ENCODE measurements at regions not wholly inside any gene's neighbourhood (a gene's known extent, or its start where the extent isn't known, plus 50 kb on each side); places are given as distances from the start of the nearest gene placed in this dataset.

DNA sequence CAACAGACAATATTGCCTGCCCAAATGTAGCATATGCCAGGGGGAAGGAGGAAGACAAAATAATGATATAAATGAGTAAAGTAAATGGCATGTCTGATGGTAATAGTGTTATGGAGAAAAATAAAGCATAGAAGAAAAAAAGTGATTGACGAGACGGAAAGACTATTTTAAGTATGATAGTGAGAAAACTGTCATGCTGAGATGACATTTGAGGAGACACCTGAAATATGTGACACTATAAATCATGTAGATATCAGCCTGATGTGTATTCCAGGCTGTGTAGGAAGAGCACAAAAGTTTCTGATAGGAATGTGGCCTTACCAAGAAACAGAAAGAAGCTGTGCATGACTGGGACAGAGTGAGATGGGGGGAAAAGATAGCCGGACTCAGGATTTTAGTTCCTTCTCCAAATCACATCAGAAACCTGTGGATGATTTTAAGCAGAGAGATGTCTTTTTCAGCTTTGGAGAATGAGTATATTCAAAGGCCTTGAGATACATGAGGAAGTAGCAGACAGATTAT is 387.3 kb upstream of the SYT4 start:
- no peak overlapping the region for H3K27ac ChIP-seq (ENCODE audit: extremely low read depth, low read depth, low read length)
- no peaks in the 10 kb centered on the region for H3K4me1 ChIP-seq (ENCODE audit: control insufficient read depth, insufficient read depth, low read length)
- no peaks in the 10 kb centered on the region for H3K36me3 ChIP-seq (ENCODE audit: control insufficient read depth in 2 of 2, insufficient read depth in 1 of 2, low read length in 2 of 2)
- POLR2A ChIA-PET: no interaction called here
- no peaks in the 10 kb centered on the region for H3K9me3 ChIP-seq (ENCODE audit: control insufficient read depth, insufficient read depth, low read depth, low read length)
- no peak overlapping the region for H3K4me3 ChIP-seq (ENCODE audit: low read depth, low read length)
- no peak for TF ChIP-seq BCL11B (tag by site-specific recombination; IDR thresholded peaks at IDR 0.05; ENCODE audit: low read depth)
- no peak for TF ChIP-seq ZNF266 (tag by site-specific recombination; IDR thresholded peaks at IDR 0.05; ENCODE audit: low read depth)
- no peak for TF ChIP-seq ZNF624 (tag by site-specific recombination; IDR thresholded peaks at IDR 0.05)
- no peak for TF ChIP-seq ZNF324 (tag by site-specific recombination; IDR thresholded peaks at IDR 0.05)
- no peak for TF ChIP-seq ZNF175 (tag by site-specific recombination; IDR thresholded peaks at IDR 0.05)
- TF ChIP-seq ZNF366 (tag by site-specific recombination; conservative IDR thresholded peaks at IDR 0.05): no peak
- TF ChIP-seq, protein P1, sequence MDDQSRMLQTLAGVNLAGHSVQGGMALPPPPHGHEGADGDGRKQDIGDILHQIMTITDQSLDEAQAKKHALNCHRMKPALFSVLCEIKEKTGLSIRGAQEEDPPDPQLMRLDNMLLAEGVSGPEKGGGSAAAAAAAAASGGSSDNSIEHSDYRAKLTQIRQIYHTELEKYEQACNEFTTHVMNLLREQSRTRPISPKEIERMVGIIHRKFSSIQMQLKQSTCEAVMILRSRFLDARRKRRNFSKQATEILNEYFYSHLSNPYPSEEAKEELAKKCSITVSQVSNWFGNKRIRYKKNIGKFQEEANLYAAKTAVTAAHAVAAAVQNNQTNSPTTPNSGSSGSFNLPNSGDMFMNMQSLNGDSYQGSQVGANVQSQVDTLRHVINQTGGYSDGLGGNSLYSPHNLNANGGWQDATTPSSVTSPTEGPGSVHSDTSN (CRISPR knock-in tag; IDR thresholded peaks at IDR 0.05): no peak
- no peak for TF ChIP-seq ZNF529 (tag by site-specific recombination; IDR thresholded peaks at IDR 0.05; ENCODE audit: insufficient replicate concordance)
- TF ChIP-seq ZNF701 (tag by site-specific recombination; IDR thresholded peaks at IDR 0.05): no peak
- CTCF ChIA-PET: interaction anchor here (0.7 to 1.7 kb wide), 2 partner anchors 96 to 1509 kb away, joined by 3 read pairs; no protein-coding TSS in a partner anchor

DNA sequence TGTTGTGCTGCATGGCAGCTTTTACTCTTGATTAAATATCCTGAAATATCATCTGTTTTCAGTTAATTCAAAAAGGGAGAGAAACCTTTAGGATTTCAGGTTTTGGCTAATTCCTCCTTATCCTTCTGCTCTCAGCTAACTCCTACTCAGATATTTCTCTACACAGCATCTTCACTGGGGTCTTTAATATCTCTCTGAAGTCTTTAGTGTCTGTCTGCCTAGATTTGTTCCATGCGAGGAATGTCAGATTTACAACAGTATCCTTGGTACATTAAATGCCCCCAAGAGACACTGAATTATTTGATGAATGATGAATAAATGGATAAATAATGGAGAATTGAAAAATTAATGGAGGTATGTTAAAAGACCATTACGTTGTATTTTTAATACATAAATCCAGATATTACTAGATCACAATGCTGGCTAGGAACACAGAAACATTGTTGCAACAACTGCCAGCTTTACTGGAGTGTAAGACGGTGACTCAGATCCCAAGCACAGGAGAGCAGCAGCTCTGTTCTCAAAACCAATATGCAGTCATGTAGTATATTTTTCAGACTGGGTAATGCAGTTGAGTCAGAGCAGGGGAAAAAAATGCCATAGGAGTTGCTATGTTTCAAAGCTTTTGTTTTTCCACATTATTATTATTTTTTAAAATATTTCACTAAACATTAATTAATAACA is 388.0 kb upstream of the SYT4 start:
- Histone ChIP-seq H3K36me3 (ENCODE audit: control insufficient read depth in 2 of 2, insufficient read depth in 1 of 2, low read length in 2 of 2) (no peaks in the 10 kb centered on the region), H3K4me1 (ENCODE audit: control insufficient read depth, insufficient read depth, low read length) (no peaks in the 10 kb centered on the region), H3K27ac (ENCODE audit: extremely low read depth, low read depth, low read length) (no peak overlapping the region), H3K4me3 (ENCODE audit: low read depth, low read length) (no peak overlapping the region), H3K9me3 (ENCODE audit: control insufficient read depth, insufficient read depth, low read depth, low read length) (no peaks in the 10 kb centered on the region)
- ChIA-PET POLR2A (no interaction called here), CTCF (interaction anchor here (0.7 to 1.7 kb wide), 2 partner anchors 97 to 1509 kb away, joined by 3 read pairs; no protein-coding TSS in a partner anchor)
- TF ChIP-seq, protein P2, sequence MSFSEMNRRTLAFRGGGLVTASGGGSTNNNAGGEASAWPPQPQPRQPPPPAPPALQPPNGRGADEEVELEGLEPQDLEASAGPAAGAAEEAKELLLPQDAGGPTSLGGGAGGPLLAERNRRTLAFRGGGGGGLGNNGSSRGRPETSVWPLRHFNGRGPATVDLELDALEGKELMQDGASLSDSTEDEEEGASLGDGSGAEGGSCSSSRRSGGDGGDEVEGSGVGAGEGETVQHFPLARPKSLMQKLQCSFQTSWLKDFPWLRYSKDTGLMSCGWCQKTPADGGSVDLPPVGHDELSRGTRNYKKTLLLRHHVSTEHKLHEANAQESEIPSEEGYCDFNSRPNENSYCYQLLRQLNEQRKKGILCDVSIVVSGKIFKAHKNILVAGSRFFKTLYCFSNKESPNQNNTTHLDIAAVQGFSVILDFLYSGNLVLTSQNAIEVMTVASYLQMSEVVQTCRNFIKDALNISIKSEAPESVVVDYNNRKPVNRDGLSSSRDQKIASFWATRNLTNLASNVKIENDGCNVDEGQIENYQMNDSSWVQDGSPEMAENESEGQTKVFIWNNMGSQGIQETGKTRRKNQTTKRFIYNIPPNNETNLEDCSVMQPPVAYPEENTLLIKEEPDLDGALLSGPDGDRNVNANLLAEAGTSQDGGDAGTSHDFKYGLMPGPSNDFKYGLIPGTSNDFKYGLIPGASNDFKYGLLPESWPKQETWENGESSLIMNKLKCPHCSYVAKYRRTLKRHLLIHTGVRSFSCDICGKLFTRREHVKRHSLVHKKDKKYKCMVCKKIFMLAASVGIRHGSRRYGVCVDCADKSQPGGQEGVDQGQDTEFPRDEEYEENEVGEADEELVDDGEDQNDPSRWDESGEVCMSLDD (tag by site-specific recombination; IDR thresholded peaks at IDR 0.05): no peak
- no peak for TF ChIP-seq ZNF785 (tag by site-specific recombination; IDR thresholded peaks at IDR 0.05)
- TF ChIP-seq ZNF274 (IDR thresholded peaks at IDR 0.05; ENCODE audit: low read length): no peak
- no peak for TF ChIP-seq ZNF274 (tag by site-specific recombination; IDR thresholded peaks at IDR 0.05; ENCODE audit: borderline replicate concordance)
- no peak for TF ChIP-seq ZNF610 (tag by site-specific recombination; IDR thresholded peaks at IDR 0.05; ENCODE audit: borderline replicate concordance)
- TF ChIP-seq, protein P3, sequence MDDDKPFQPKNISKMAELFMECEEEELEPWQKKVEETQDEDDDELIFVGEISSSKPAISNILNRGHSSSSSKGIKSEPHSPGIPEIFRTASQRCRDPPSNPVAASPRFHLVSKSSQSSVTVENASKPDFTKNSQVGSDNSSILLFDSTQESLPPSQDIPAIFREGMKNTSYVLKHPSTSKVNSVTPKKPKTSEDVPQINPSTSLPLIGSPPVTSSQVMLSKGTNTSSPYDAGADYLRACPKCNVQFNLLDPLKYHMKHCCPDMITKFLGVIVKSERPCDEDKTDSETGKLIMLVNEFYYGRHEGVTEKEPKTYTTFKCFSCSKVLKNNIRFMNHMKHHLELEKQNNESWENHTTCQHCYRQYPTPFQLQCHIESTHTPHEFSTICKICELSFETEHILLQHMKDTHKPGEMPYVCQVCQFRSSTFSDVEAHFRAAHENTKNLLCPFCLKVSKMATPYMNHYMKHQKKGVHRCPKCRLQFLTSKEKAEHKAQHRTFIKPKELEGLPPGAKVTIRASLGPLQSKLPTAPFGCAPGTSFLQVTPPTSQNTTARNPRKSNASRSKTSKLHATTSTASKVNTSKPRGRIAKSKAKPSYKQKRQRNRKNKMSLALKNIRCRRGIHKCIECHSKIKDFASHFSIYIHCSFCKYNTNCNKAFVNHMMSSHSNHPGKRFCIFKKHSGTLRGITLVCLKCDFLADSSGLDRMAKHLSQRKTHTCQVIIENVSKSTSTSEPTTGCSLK (tag by site-specific recombination; IDR thresholded peaks at IDR 0.05): no peak
- no peak for TF ChIP-seq ZNF555 (tag by site-specific recombination; conservative IDR thresholded peaks at IDR 0.05)
- no peak for TF ChIP-seq ZNF335 (tag by site-specific recombination; conservative IDR thresholded peaks at IDR 0.05)
- TF ChIP-seq, protein P4, sequence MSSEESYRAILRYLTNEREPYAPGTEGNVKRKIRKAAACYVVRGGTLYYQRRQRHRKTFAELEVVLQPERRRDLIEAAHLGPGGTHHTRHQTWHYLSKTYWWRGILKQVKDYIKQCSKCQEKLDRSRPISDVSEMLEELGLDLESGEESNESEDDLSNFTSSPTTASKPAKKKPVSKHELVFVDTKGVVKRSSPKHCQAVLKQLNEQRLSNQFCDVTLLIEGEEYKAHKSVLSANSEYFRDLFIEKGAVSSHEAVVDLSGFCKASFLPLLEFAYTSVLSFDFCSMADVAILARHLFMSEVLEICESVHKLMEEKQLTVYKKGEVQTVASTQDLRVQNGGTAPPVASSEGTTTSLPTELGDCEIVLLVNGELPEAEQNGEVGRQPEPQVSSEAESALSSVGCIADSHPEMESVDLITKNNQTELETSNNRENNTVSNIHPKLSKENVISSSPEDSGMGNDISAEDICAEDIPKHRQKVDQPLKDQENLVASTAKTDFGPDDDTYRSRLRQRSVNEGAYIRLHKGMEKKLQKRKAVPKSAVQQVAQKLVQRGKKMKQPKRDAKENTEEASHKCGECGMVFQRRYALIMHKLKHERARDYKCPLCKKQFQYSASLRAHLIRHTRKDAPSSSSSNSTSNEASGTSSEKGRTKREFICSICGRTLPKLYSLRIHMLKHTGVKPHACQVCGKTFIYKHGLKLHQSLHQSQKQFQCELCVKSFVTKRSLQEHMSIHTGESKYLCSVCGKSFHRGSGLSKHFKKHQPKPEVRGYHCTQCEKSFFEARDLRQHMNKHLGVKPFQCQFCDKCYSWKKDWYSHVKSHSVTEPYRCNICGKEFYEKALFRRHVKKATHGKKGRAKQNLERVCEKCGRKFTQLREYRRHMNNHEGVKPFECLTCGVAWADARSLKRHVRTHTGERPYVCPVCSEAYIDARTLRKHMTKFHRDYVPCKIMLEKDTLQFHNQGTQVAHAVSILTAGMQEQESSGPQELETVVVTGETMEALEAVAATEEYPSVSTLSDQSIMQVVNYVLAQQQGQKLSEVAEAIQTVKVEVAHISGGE (tag by site-specific recombination; conservative IDR thresholded peaks at IDR 0.05; ENCODE audit: low read depth): no peak
- TF ChIP-seq ZFHX2 (tag by site-specific recombination; conservative IDR thresholded peaks at IDR 0.05): no peak
- TF ChIP-seq, protein P5, sequence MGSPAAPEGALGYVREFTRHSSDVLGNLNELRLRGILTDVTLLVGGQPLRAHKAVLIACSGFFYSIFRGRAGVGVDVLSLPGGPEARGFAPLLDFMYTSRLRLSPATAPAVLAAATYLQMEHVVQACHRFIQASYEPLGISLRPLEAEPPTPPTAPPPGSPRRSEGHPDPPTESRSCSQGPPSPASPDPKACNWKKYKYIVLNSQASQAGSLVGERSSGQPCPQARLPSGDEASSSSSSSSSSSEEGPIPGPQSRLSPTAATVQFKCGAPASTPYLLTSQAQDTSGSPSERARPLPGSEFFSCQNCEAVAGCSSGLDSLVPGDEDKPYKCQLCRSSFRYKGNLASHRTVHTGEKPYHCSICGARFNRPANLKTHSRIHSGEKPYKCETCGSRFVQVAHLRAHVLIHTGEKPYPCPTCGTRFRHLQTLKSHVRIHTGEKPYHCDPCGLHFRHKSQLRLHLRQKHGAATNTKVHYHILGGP (tag by site-specific recombination; IDR thresholded peaks at IDR 0.05): no peak
- no peak for TF ChIP-seq HOXC10 (CRISPR knock-in tag; IDR thresholded peaks at IDR 0.05)
- TF ChIP-seq, protein P6, sequence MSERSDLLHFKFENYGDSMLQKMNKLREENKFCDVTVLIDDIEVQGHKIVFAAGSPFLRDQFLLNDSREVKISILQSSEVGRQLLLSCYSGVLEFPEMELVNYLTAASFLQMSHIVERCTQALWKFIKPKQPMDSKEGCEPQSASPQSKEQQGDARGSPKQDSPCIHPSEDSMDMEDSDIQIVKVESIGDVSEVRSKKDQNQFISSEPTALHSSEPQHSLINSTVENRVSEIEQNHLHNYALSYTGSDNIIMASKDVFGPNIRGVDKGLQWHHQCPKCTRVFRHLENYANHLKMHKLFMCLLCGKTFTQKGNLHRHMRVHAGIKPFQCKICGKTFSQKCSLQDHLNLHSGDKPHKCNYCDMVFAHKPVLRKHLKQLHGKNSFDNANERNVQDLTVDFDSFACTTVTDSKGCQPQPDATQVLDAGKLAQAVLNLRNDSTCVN (tag by site-specific recombination; optimal IDR thresholded peaks at IDR 0.05): no peak

Data from HEK293 (cell line).